ENCODE measurements at regions not wholly inside any gene's neighbourhood (a gene's known extent, or its start where the extent isn't known, plus 50 kb on each side); places are given as distances from the start of the nearest gene placed in this dataset.

DNA sequence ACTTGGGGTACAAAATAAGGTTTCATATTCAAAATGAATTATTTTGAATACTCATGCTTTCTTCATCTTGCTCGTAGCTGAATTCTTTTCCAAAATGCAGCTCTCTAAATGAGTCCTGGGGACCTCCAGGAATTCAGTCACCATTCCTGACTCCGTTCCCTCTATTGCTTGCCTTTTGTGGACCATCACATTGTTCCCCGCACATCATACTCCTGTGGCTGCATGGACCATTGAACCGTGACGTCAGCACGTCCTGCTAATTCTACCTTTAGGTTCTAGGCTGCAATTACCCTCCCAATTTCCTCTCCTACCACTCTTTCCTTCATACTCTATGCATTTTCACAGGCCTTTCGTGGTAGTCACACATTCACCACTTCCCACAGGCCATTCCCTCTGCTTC, 173.1 kb upstream of the ID4 start:
- no peak overlapping the region for H3K27ac ChIP-seq
- TF ChIP-seq, protein P1, sequence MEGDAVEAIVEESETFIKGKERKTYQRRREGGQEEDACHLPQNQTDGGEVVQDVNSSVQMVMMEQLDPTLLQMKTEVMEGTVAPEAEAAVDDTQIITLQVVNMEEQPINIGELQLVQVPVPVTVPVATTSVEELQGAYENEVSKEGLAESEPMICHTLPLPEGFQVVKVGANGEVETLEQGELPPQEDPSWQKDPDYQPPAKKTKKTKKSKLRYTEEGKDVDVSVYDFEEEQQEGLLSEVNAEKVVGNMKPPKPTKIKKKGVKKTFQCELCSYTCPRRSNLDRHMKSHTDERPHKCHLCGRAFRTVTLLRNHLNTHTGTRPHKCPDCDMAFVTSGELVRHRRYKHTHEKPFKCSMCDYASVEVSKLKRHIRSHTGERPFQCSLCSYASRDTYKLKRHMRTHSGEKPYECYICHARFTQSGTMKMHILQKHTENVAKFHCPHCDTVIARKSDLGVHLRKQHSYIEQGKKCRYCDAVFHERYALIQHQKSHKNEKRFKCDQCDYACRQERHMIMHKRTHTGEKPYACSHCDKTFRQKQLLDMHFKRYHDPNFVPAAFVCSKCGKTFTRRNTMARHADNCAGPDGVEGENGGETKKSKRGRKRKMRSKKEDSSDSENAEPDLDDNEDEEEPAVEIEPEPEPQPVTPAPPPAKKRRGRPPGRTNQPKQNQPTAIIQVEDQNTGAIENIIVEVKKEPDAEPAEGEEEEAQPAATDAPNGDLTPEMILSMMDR (conservative IDR thresholded peaks at IDR 0.05; ENCODE audit: low read depth), result no peak
- CTCF ChIA-PET, result no interaction called here
- DNase-seq (ENCODE audit: low spot score), result no peak
- POLR2A ChIA-PET (ENCODE audit: low non-redundant PET), result no interaction called here

DNA sequence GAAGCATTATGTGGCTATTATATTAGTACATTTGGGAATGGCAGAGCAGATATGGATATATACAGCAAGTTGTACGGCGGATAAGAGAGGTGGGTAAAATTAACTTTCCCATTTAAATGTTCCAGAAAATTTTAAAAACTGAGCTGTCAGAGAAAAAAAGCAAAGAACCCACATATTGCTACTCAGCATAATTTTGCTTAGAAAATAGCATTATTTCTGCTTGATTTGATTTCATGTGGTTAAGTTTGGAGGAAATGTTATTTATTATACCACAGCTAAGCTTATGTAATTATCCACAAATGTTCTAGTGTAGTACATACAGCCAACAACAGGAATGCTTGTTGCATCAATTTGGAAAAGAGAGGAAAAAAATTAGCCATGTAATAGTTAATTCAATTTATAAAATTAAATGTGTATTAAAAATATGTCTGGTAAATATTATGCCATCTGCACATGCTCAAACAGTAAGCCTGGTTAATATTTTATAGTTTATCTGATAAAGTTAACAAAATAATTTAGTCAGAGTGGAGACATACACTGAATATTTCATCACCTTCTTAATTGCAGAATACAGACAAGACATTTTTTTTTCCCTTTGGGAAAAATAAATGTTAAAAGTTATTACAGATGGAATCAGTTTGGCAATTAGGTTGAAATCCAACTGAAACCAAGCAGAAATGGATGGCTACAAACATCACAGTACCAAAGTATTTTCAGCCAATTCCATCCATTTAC, 172.1 kb upstream of the ID4 start:
- H3K27ac ChIP-seq, result no peak overlapping the region
- TF ChIP-seq, protein P1 (conservative IDR thresholded peaks at IDR 0.05; ENCODE audit: low read depth), result no peak
- ChIA-PET POLR2A (ENCODE audit: low non-redundant PET) (no interaction called here), CTCF (no interaction called here)
- DNase-seq (ENCODE audit: low spot score), result no peak

DNA sequence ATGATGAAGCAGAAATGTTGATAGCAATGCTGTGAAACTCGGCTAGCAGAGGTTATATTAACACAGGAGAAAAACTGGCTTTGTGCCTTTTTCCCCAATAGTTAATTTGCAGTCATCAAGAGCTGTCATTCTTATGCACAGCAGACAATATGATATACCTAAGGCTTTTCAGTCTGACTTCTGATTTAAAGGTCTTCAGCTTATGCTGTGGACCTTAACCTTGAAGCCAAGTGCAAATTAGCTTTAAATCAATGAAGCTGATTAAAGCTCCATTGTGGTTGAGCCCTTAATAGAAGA, 171.6 kb upstream of the ID4 start:
- ChIA-PET CTCF (no interaction called here), POLR2A (ENCODE audit: low non-redundant PET) (no interaction called here)
- DNase-seq (ENCODE audit: low spot score), result no peak
- TF ChIP-seq, protein P1 (conservative IDR thresholded peaks at IDR 0.05; ENCODE audit: low read depth), result no peak
- no peak overlapping the region for H3K27ac ChIP-seq

DNA sequence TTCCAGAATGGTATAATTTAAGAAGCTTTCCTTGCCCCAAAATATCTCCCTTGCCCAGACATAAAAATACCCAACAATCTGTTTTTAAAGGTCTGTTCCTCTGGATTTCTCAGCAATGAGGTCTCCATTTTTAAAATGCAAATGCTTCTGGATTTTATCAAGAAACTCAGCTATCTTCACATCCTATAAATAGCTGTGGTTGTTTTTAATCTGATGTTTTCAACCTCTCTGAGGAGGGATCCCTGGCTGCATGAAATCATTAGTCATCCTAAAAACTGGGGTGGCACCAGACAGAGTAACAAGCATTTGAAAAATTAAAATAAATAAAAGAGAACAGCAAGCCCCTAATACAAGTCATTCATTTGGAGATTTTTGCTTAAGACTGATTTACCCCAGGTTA, 168.5 kb upstream of the ID4 start:
- no peak for DNase-seq (ENCODE audit: low spot score)
- TF ChIP-seq, protein P1 (conservative IDR thresholded peaks at IDR 0.05; ENCODE audit: low read depth), result no peak
- POLR2A ChIA-PET (ENCODE audit: low non-redundant PET), result no interaction called here
- H3K27ac ChIP-seq, result no peak overlapping the region
- CTCF ChIA-PET, result no interaction called here

DNA sequence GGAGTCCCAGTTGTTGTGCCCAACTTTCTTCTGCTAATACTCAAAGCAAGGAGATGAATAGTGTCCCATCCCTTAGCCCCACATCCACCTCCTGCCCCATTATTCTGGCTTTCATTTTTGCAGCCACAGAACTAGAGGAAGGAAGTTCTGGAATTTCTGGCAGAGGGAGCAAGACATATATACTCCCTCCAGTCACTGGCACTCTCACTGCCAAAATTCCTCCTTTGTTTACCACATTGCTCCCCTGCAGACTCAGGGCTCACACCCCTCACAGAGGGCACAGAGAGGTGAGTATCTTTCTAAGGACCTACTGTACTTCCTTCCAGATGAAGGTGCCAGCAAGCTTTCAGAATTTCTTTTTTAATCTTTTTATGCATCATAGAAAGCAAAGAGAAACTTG, 168.0 kb upstream of the ID4 start:
- no peak for DNase-seq (ENCODE audit: low spot score)
- ChIA-PET CTCF (no interaction called here), POLR2A (ENCODE audit: low non-redundant PET) (no interaction called here)
- no peak overlapping the region for H3K27ac ChIP-seq
- TF ChIP-seq, protein P1 (conservative IDR thresholded peaks at IDR 0.05; ENCODE audit: low read depth), result no peak

DNA sequence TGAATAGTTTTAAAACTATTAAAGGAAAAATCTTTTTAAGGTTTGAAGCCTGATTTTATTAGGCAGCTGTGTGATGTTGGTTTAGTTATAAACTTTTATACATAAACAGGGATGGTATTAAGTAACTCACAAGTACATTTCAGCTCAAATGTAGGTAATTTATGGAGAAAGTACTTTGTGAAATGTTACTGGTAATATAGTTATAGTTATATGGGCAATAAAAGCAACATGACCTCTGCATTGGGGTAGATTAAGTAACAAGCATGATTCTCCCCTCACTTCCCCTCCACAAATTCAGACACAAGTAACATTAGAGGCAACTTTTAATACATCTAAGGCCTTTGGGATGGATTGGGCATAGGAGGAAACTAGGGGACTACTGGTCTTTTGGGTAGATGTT, 154.3 kb upstream of the ID4 start:
- ChIA-PET POLR2A (ENCODE audit: low non-redundant PET) (no interaction called here), CTCF (no interaction called here)
- TF ChIP-seq, protein P1 (conservative IDR thresholded peaks at IDR 0.05; ENCODE audit: low read depth), result no peak
- no peak for DNase-seq (ENCODE audit: low spot score)
- H3K27ac ChIP-seq, result no peak overlapping the region

Measured in RWPE1 (cell line).